GM12878 (cell line): ENCODE measurements at regions not wholly inside any gene's neighbourhood (a gene's known extent, or its start where the extent isn't known, plus 50 kb on each side); places are given as distances from the start of the nearest gene placed in this dataset.

ENCODE experiments used
- ATAC-seq: fragments of 200-7000 bp; cut with Tn5 transposase; 3 replicates; pipeline ENCODE4 v1.9.1; 2020; ENCODE audit warnings: mild to moderate bottlenecking, moderate library complexity
- BruUV-seq: library from RNA; stranded (reverse); fragments of 400-500 nt; replicated peaks from 2 replicates; lab custom pipeline; 2021; lab: Mats Ljungman, UMichigan
- CTCF ChIA-PET: fragments of 300-600 bp; sonication (Branson Sonifier 250); formaldehyde crosslinking; extraction: SDS; loops from one replicate; lab custom pipeline; 2021; ENCODE audit warnings: inconsistent platforms; lab: Yijun Ruan, JAX
- POLR2A ChIA-PET: fragments of 350-600 bp; formaldehyde crosslinking; extraction: SDS; loops from one replicate; lab custom pipeline; 2021; ENCODE audit warnings: inconsistent platforms; lab: Charles Lee
- RAD21 ChIA-PET: fragments of 300-600 bp; sonication (Branson Sonifier 250); formaldehyde crosslinking; loops from one replicate; lab custom pipeline; 2023; ENCODE audit warnings: antibody characterized with exemption; ENCODE audit not compliant: unreplicated experiment; lab: Charles Lee
- SMC1A ChIA-PET: fragments of 300-600 bp; sonication (Branson Sonifier 250); formaldehyde crosslinking; loops from one replicate; lab custom pipeline; 2023; ENCODE audit not compliant: unreplicated experiment, uncharacterized antibody; lab: Charles Lee
- DNase-seq: peaks from one replicate; pipeline ENCODE4 v3.0.0-alpha.2; 2011; ENCODE audit warnings: low read depth, low spot score
- FAIRE-seq: peaks from 3 replicates; lab custom pipeline; 2011; peaks lifted over from hg19 to GRCh38; lab: Jason Lieb, UNC
- H2AFZ ChIP-seq: 2 replicates; pipeline ENCODE4 v1.6.0; 2011; ENCODE audit warnings: low read depth, low read length, control low read depth; ENCODE audit not compliant: control insufficient read depth
- H3K27ac ChIP-seq: 2 replicates; pipeline ENCODE4 v1.5.1; 2011; ENCODE audit warnings: control low read depth; ENCODE audit not compliant: control insufficient read depth, insufficient read depth
- H3K27me3 ChIP-seq, 2 experiments: replicated peaks in 1 of 2; 2 replicates each; pipeline versions ENCODE4 v1.6.0 to v1.6.1; 2011; ENCODE audit warnings: low read length in 1 of 2; ENCODE audit not compliant: control insufficient read depth in 2 of 2, insufficient read depth in 2 of 2
- H3K36me3 ChIP-seq, 2 experiments: 2 replicates each; pipeline ENCODE4 v1.5.1; 2011; ENCODE audit warnings: low read length in 1 of 2; ENCODE audit not compliant: control insufficient read depth in 2 of 2, insufficient read depth in 2 of 2
- H3K4me1 ChIP-seq: 2 replicates; pipeline ENCODE4 v1.6.1; 2011; ENCODE audit warnings: mild to moderate bottlenecking, low read length, moderate library complexity, mixed read lengths; ENCODE audit not compliant: control insufficient read depth, insufficient read depth
- H3K4me2 ChIP-seq: 2 replicates; pipeline ENCODE4 v1.6.0; 2011; ENCODE audit warnings: control low read depth; ENCODE audit not compliant: control insufficient read depth, insufficient read depth
- H3K4me3 ChIP-seq: fragments of 200-600 bp; sonication (generic); 2 replicates; pipeline ENCODE4 v1.5.1; 2016
- H3K79me2 ChIP-seq: 2 replicates; pipeline ENCODE4 v1.6.0; 2011; ENCODE audit warnings: low read length; ENCODE audit not compliant: control insufficient read depth, insufficient read depth
- H3K9ac ChIP-seq: 2 replicates; pipeline ENCODE4 v1.8.0; 2011; ENCODE audit warnings: low read length, control low read depth, mixed read lengths; ENCODE audit not compliant: control insufficient read depth, insufficient read depth
- H3K9me3 ChIP-seq: replicated peaks from 3 replicates; pipeline ENCODE4 v1.5.1; 2011; ENCODE audit warnings: mild to moderate bottlenecking, low read length; ENCODE audit not compliant: control insufficient read depth, insufficient read depth
- H4K20me1 ChIP-seq: 2 replicates; pipeline ENCODE4 v1.6.0; 2011; ENCODE audit not compliant: control insufficient read depth, insufficient read depth
- ATF3 ChIP-seq: IDR thresholded peaks from 2 replicates; pipeline ENCODE4 v1.6.1; 2011; ENCODE audit warnings: low read depth, mild to moderate bottlenecking, low read length, moderate library complexity, borderline replicate concordance; ENCODE audit errors: extremely low read depth
- CBX3 ChIP-seq: fragments of 200-600 bp; sonication (generic); IDR thresholded peaks from 2 replicates; pipeline ENCODE4 v1.6.1; 2016; ENCODE audit warnings: low read depth, borderline replicate concordance
- CHD2 ChIP-seq: IDR thresholded peaks from 2 replicates; pipeline ENCODE4 v1.6.1; 2011; ENCODE audit warnings: low read depth, low read length, improper control_type of control experiment, borderline replicate concordance
- DPF2 ChIP-seq: fragments of 450-650 bp; IDR thresholded peaks from 2 replicates; pipeline ENCODE4 v1.6.1; 2017; ENCODE audit warnings: mild to moderate bottlenecking
- E4F1 ChIP-seq: fragments of 450-650 bp; IDR thresholded peaks from 2 replicates; pipeline ENCODE4 v1.6.1; 2018; ENCODE audit warnings: borderline replicate concordance, mild to moderate bottlenecking; ENCODE audit not compliant: partially characterized antibody
- EP300 ChIP-seq, 2 experiments: fragments of 150-350 bp in 1 of 2; IDR thresholded peaks; 2 replicates each; pipeline ENCODE4 v1.6.1; 2011 to 2012; ENCODE audit warnings: low read depth in 2 of 2, low read length in 2 of 2, borderline replicate concordance in 1 of 2, improper control_type of control experiment in 1 of 2, inconsistent platforms in 1 of 2; ENCODE audit not compliant: control insufficient read depth in 1 of 2
- KDM1A ChIP-seq: fragments of 200-600 bp; sonication (generic); IDR thresholded peaks from 2 replicates; pipeline ENCODE4 v1.6.1; 2016; ENCODE audit warnings: borderline replicate concordance
- KLF5 ChIP-seq: fragments of 450-650 bp; IDR thresholded peaks from 2 replicates; pipeline ENCODE4 v1.6.1; 2014; ENCODE audit warnings: mild to moderate bottlenecking; ENCODE audit not compliant: partially characterized antibody
- LARP7 ChIP-seq: fragments of 450-650 bp; IDR thresholded peaks from 2 replicates; pipeline ENCODE4 v1.6.1; 2017; ENCODE audit warnings: mild to moderate bottlenecking
- MEF2B ChIP-seq: fragments of 450-650 bp; IDR thresholded peaks from 2 replicates; pipeline ENCODE4 v1.6.1; 2018; ENCODE audit warnings: mild to moderate bottlenecking, moderate library complexity; ENCODE audit not compliant: partially characterized antibody, poor library complexity, severe bottlenecking
- NFIC ChIP-seq: IDR thresholded peaks from 2 replicates; pipeline ENCODE4 v1.6.1; 2012; ENCODE audit warnings: low read depth, mild to moderate bottlenecking, inconsistent platforms, low read length, moderate library complexity
- NKRF ChIP-seq: fragments of 450-650 bp; conservative IDR thresholded peaks from 2 replicates; pipeline ENCODE4 v1.6.1; 2017; ENCODE audit warnings: mild to moderate bottlenecking, moderate library complexity
- NR2C2 ChIP-seq: IDR thresholded peaks from 2 replicates; pipeline ENCODE4 v1.6.1; 2011; ENCODE audit warnings: borderline replicate concordance, low read depth; ENCODE audit not compliant: control insufficient read depth, insufficient read length
- NR2F1 ChIP-seq: fragments of 450-650 bp; conservative IDR thresholded peaks from 2 replicates; pipeline ENCODE4 v1.6.1; 2017; ENCODE audit warnings: mild to moderate bottlenecking
- RAD51 ChIP-seq: fragments of 450-650 bp; IDR thresholded peaks from 2 replicates; pipeline ENCODE4 v1.6.1; 2016; ENCODE audit warnings: moderate library complexity, mild to moderate bottlenecking, inconsistent platforms
- RELA ChIP-seq: fragments of 450-650 bp; IDR thresholded peaks from 2 replicates; pipeline ENCODE4 v1.8.0; 2014; ENCODE audit warnings: borderline replicate concordance; ENCODE audit not compliant: partially characterized antibody
- SMC3 ChIP-seq: IDR thresholded peaks from 2 replicates; pipeline ENCODE4 v1.6.1; 2011; ENCODE audit warnings: low read length, improper control_type of control experiment, borderline replicate concordance
- TCF12 ChIP-seq: IDR thresholded peaks from 2 replicates; pipeline ENCODE4 v1.6.1; 2011; ENCODE audit warnings: low read depth, mild to moderate bottlenecking, low read length
- USF1 ChIP-seq: IDR thresholded peaks from 2 replicates; pipeline ENCODE4 v1.6.1; 2011; ENCODE audit warnings: borderline replicate concordance, low read depth, mild to moderate bottlenecking, moderate library complexity, mixed read lengths, low read length; ENCODE audit not compliant: insufficient read depth; ENCODE audit errors: extremely low read length
- WGBS: methylation state at CpG from one replicate; pipeline ENCODE4 v1.1.6; 2016; ENCODE audit warnings: low lambda C conversion rate; ENCODE audit not compliant: insufficient replicate concordance, insufficient coverage; ENCODE audit errors: missing lambda C conversion rate; 5-methylcytosine and 5-hydroxymethylcytosine counted together
- in situ Hi-C: fragments of 300-500 bp; cut with MboI; formaldehyde crosslinking; loops from 9 replicates; pipeline ENCODE4 v1.14.3; 2018; ENCODE audit warnings: mixed read lengths
- intact Hi-C: fragments of 100-400 bp; cut with micrococcal nuclease; formaldehyde crosslinking; loops from one replicate; pipeline ENCODE4 v1.14.2; 2022; ENCODE audit not compliant: unreplicated experiment

- intact Hi-C loops, result no loop called here
- Histone ChIP-seq H3K4me2 (no peak overlapping the region), H3K4me3 (no peak overlapping the region), H3K4me1 (no peaks in the 10 kb centered on the region), H3K27me3 (no peaks in the 10 kb centered on the region), H4K20me1 (no peaks in the 10 kb centered on the region), H3K79me2 (no peaks in the 10 kb centered on the region), H3K27ac (no peak overlapping the region), H3K36me3 (no peaks in the 10 kb centered on the region), H2AFZ (no peak overlapping the region), H3K9me3 (no peaks in the 10 kb centered on the region), H3K9ac (no peak overlapping the region)
- ChIA-PET RAD21 (no interaction called here), SMC1A (no interaction called here), POLR2A (no interaction called here), CTCF (no interaction called here)
- BruUV-seq, result no TSS peak
- DNase-seq (no peak), FAIRE-seq (no peak), ATAC-seq (no peak)
- in situ Hi-C loops, result no loop called here
- 23% methylated on average over 4 of the region's 4 CpGs for WGBS
- TF ChIP-seq KDM1A (no peak), USF1 (no peak), TCF12 (no peak), ATF3 (no peak), EP300 (IDR thresholded peaks at IDR 0.05; ENCODE audit: borderline replicate concordance in 1 of 2, control insufficient read depth in 1 of 2, low read depth in 2 of 2, low read length in 2 of 2) (no peak), NR2F1 (no peak), LARP7 (no peak), CHD2 (no peak), RAD51 (no peak), NFIC (no peak), SMC3 (no peak), NKRF (no peak), CBX3 (no peak), NR2C2 (no peak), DPF2 (no peak), MEF2B (no peak), RELA (no peak), E4F1 (no peak), KLF5 (no peak)
Measured at GRCh38 chr5:145189746-145190145, 645.4 kb downstream of the PRELID2 start.
